Trophoblast cell (in vitro differentiated cells and primary cell): ENCODE measurements at regions not wholly inside any gene's neighbourhood (a gene's known extent, or its start where the extent isn't known, plus 50 kb on each side); places are given as distances from the start of the nearest gene placed in this dataset.

ENCODE experiments used
- DNase-seq, 2 donors: peaks; one replicate each; pipeline ENCODE4 v3.0.0-alpha.2; 2016
- H2AFZ ChIP-seq: 2 replicates; pipeline ENCODE4 v1.6.1; 2013; ENCODE audit warnings: low read length, moderate library complexity, mild to moderate bottlenecking; ENCODE audit not compliant: insufficient read depth, poor library complexity
- H2AK5ac ChIP-seq: 2 replicates; pipeline ENCODE4 v1.6.1; 2013; ENCODE audit warnings: mild to moderate bottlenecking, low read length
- H2BK120ac ChIP-seq: 2 replicates; pipeline ENCODE4 v1.6.1; 2013; ENCODE audit warnings: low read length, mild to moderate bottlenecking, moderate library complexity; ENCODE audit not compliant: insufficient read depth, poor library complexity
- H2BK12ac ChIP-seq: 2 replicates; pipeline ENCODE4 v1.6.1; 2013; ENCODE audit warnings: mild to moderate bottlenecking, low read length, moderate library complexity
- H2BK5ac ChIP-seq: 2 replicates; pipeline ENCODE4 v1.6.1; 2013; ENCODE audit warnings: low read length, low read depth, moderate library complexity, mild to moderate bottlenecking; ENCODE audit not compliant: poor library complexity
- H3K14ac ChIP-seq: 2 replicates; pipeline ENCODE4 v1.6.1; 2013; ENCODE audit warnings: mild to moderate bottlenecking, low read length
- H3K18ac ChIP-seq: 2 replicates; pipeline ENCODE4 v1.6.1; 2013; ENCODE audit warnings: mild to moderate bottlenecking, low read length
- H3K23ac ChIP-seq: 2 replicates; pipeline ENCODE4 v1.6.1; 2013; ENCODE audit warnings: low read length
- H3K27ac ChIP-seq: 2 replicates; pipeline ENCODE4 v1.5.1; 2013; ENCODE audit warnings: low read depth, mild to moderate bottlenecking, inconsistent platforms, low read length, moderate library complexity
- H3K27me3 ChIP-seq: 2 replicates; pipeline ENCODE4 v1.6.1; 2013; ENCODE audit warnings: inconsistent platforms, mild to moderate bottlenecking, low read length, moderate library complexity; ENCODE audit not compliant: insufficient read depth
- H3K36me3 ChIP-seq, 2 experiments: 1 replicate in 1 of 2; 2 replicates in 1 of 2; pipeline ENCODE4 v1.6.1; 2013; ENCODE audit warnings: low read length in 2 of 2, mild to moderate bottlenecking in 2 of 2, moderate library complexity in 1 of 2; ENCODE audit not compliant: insufficient read depth in 2 of 2, control insufficient read depth in 1 of 2
- H3K4ac ChIP-seq: 2 replicates; pipeline ENCODE4 v1.6.1; 2013; ENCODE audit warnings: low read depth, mild to moderate bottlenecking, low read length, moderate library complexity
- H3K4me1 ChIP-seq, 2 experiments: 1 replicate in 1 of 2; 2 replicates in 1 of 2; pipeline ENCODE4 v1.6.1; 2013; ENCODE audit warnings: low read length in 2 of 2, mild to moderate bottlenecking in 2 of 2, moderate library complexity in 1 of 2; ENCODE audit not compliant: insufficient read depth in 2 of 2, control insufficient read depth in 1 of 2
- H3K4me2 ChIP-seq: 2 replicates; pipeline ENCODE4 v1.6.1; 2013; ENCODE audit warnings: inconsistent platforms, mild to moderate bottlenecking, low read length, moderate library complexity
- H3K4me3 ChIP-seq: 2 replicates; pipeline ENCODE4 v1.5.1; 2013; ENCODE audit warnings: mild to moderate bottlenecking, low read depth, low read length, inconsistent platforms
- H3K79me1 ChIP-seq: one replicate; pipeline ENCODE4 v1.6.1; 2013; ENCODE audit warnings: low read length
- H3K79me2 ChIP-seq: 2 replicates; pipeline ENCODE4 v1.6.1; 2013; ENCODE audit warnings: low read length, mild to moderate bottlenecking; ENCODE audit not compliant: control insufficient read depth, insufficient read depth, poor library complexity
- H3K9ac ChIP-seq: 2 replicates; pipeline ENCODE4 v1.6.1; 2013; ENCODE audit warnings: mild to moderate bottlenecking, low read length
- H3K9me3 ChIP-seq: 2 replicates; pipeline ENCODE4 v1.6.1; 2013; ENCODE audit warnings: low read depth, mild to moderate bottlenecking, control low read depth, inconsistent platforms, low read length; ENCODE audit not compliant: insufficient read depth
- H4K12ac ChIP-seq: 2 replicates; pipeline ENCODE4 v1.6.1; 2013; ENCODE audit warnings: low read depth, mild to moderate bottlenecking, low read length, moderate library complexity
- H4K8ac ChIP-seq: 2 replicates; pipeline ENCODE4 v1.6.1; 2013; ENCODE audit warnings: low read depth, mild to moderate bottlenecking, low read length, moderate library complexity
- H4K91ac ChIP-seq: one replicate; pipeline ENCODE4 v1.6.1; 2013; ENCODE audit warnings: low read depth, mild to moderate bottlenecking, low read length, moderate library complexity
- WGBS: extraction: QIAGEN DNeasy Blood & Tissue Kit; methylation state at CpG from one replicate; pipeline ENCODE4 v1.1.7; 2013; ENCODE audit warnings: missing lambda C conversion rate; ENCODE audit not compliant: insufficient read length, insufficient coverage; ENCODE audit errors: extremely low coverage; 5-methylcytosine and 5-hydroxymethylcytosine counted together

DNA sequence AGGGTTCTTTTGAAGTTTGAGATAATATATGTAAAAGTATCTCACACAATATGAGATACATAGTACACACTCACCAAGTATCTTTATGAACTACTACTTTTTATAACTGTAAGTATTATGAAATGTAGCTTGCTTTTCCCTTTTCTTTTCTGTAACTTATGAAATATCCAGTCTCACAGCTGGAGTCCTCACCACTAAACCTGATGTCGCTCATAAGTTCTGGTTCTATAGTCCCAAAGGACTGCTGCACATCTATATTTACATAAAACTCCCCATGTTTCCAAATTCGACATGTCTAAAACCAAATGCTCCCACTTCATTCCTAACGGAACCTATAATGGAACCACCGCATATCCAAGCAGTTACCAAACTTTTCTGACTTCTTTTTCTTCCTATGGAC is 186.5 kb upstream of the SLC7A11 start:
- Histone ChIP-seq H3K36me3 (no peaks in the 10 kb centered on the region), H2AK5ac (no peak overlapping the region), H3K4me3 (no peak overlapping the region), H2AFZ (no peak overlapping the region), H3K9me3 (no peaks in the 10 kb centered on the region), H2BK12ac (no peak overlapping the region), H4K8ac (no peak overlapping the region), H3K18ac (no peak overlapping the region), H3K23ac (no peak overlapping the region), H3K14ac (no peak overlapping the region), H3K79me2 (no peaks in the 10 kb centered on the region), H3K79me1 (no peaks in the 10 kb centered on the region), H4K12ac (no peak overlapping the region), H3K4me2 (no peak overlapping the region), H3K9ac (no peak overlapping the region), H3K27ac (no peak overlapping the region), H3K4ac (no peak overlapping the region), H4K91ac (no peak overlapping the region), H2BK120ac (no peak overlapping the region), H3K4me1 (no peaks in the 10 kb centered on the region), H3K27me3 (no peaks in the 10 kb centered on the region), H2BK5ac (no peak overlapping the region)
- no peak for DNase-seq
- no CpG with 5 or more reads among the region's 4 CpGs for WGBS

- Histone ChIP-seq H2BK120ac (no peak overlapping the region), H3K14ac (no peak overlapping the region), H3K79me2 (no peaks in the 10 kb centered on the region), H2BK12ac (no peak overlapping the region), H4K91ac (no peak overlapping the region), H3K18ac (no peak overlapping the region), H3K36me3 (no peaks in the 10 kb centered on the region), H3K27ac (no peak overlapping the region), H3K9me3 (no peaks in the 10 kb centered on the region), H2AK5ac (no peak overlapping the region), H3K79me1 (no peaks in the 10 kb centered on the region), H3K4ac (no peak overlapping the region), H2BK5ac (no peak overlapping the region), H3K4me2 (no peak overlapping the region), H3K27me3 (no peaks in the 10 kb centered on the region), H3K23ac (no peak overlapping the region), H2AFZ (no peak overlapping the region), H3K4me3 (no peak overlapping the region), H4K8ac (no peak overlapping the region), H4K12ac (no peak overlapping the region), H3K4me1 (no peaks in the 10 kb centered on the region), H3K9ac (no peak overlapping the region)
- no peak for DNase-seq
- WGBS, result no CpG with 5 or more reads among the region's 1 CpG
Observed at GRCh38 chr4:138426786-138427185, 184.6 kb upstream of the SLC7A11 start.

- H2BK5ac ChIP-seq, result no peak overlapping the region
- DNase-seq, result no peak
- H3K27ac ChIP-seq, result no peak overlapping the region
- no CpG with 5 or more reads among the region's 1 CpG for WGBS
- no peak overlapping the region for H2BK120ac ChIP-seq
- H3K36me3 ChIP-seq, result no peaks in the 10 kb centered on the region
- H3K14ac ChIP-seq, result no peak overlapping the region
- no peak overlapping the region for H3K4ac ChIP-seq
- H3K9me3 ChIP-seq, result no peaks in the 10 kb centered on the region
- no peak overlapping the region for H2AK5ac ChIP-seq
- no peaks in the 10 kb centered on the region for H3K79me2 ChIP-seq
- no peaks in the 10 kb centered on the region for H3K79me1 ChIP-seq
- H4K8ac ChIP-seq, result no peak overlapping the region
- no peak overlapping the region for H3K4me3 ChIP-seq
- no peak overlapping the region for H3K9ac ChIP-seq
- H2AFZ ChIP-seq, result no peak overlapping the region
- no peaks in the 10 kb centered on the region for H3K4me1 ChIP-seq
- H3K27me3 ChIP-seq, result no peaks in the 10 kb centered on the region
- H2BK12ac ChIP-seq, result no peak overlapping the region
- H3K18ac ChIP-seq, result no peak overlapping the region
- no peak overlapping the region for H3K23ac ChIP-seq
- no peak overlapping the region for H4K91ac ChIP-seq
- no peak overlapping the region for H4K12ac ChIP-seq
- H3K4me2 ChIP-seq, result no peak overlapping the region
Observed at GRCh38 chr4:138420471-138420870, 178.3 kb upstream of the SLC7A11 start.

DNA sequence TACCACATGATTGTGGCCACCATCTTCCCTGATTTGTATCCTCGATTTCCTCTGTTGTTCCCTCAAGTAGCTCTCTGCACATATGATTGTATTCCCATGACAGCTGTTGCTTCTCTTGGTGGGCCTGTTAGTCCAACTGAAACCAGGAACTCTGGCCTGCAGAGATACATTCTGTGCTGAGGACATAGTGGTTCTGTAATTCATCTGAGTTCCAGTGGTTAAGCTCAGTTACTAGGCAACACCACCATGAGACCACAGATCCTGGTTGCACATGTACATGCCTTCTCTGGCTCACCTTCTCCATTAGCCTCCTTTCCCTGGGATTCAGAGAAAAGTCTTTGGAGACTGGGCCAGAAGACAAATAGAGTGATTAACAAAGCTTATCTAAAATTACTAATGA is 172.1 kb upstream of the SLC7A11 start:
- H3K9ac ChIP-seq, result no peak overlapping the region
- H3K27ac ChIP-seq, result no peak overlapping the region
- H2BK12ac ChIP-seq, result no peak overlapping the region
- no peak overlapping the region for H4K12ac ChIP-seq
- H3K18ac ChIP-seq, result no peak overlapping the region
- no peaks in the 10 kb centered on the region for H3K79me2 ChIP-seq
- H2BK5ac ChIP-seq, result no peak overlapping the region
- H3K27me3 ChIP-seq, result no peaks in the 10 kb centered on the region
- no peaks in the 10 kb centered on the region for H3K4me1 ChIP-seq
- H3K36me3 ChIP-seq, result no peaks in the 10 kb centered on the region
- no peak overlapping the region for H4K91ac ChIP-seq
- H3K4ac ChIP-seq, result no peak overlapping the region
- no peaks in the 10 kb centered on the region for H3K9me3 ChIP-seq
- no CpG with 5 or more reads among the region's 1 CpG for WGBS
- H3K4me2 ChIP-seq, result no peak overlapping the region
- DNase-seq, result no peak
- H4K8ac ChIP-seq, result no peak overlapping the region
- H2AK5ac ChIP-seq, result no peak overlapping the region
- no peak overlapping the region for H3K4me3 ChIP-seq
- no peaks in the 10 kb centered on the region for H3K79me1 ChIP-seq
- H3K23ac ChIP-seq, result no peak overlapping the region
- no peak overlapping the region for H2AFZ ChIP-seq
- H2BK120ac ChIP-seq, result no peak overlapping the region
- no peak overlapping the region for H3K14ac ChIP-seq
